DND-41 (cell line): ENCODE measurements at regions not wholly inside any gene's neighbourhood (a gene's known extent, or its start where the extent isn't known, plus 50 kb on each side); places are given as distances from the start of the nearest gene placed in this dataset.

Experiments used
- EZH2 ChIP-seq: IDR thresholded peaks from 3 replicates; pipeline ENCODE4 v1.6.1; 2012; ENCODE audit warnings: borderline replicate concordance, low read depth, mild to moderate bottlenecking, moderate library complexity, low read length, inconsistent platforms; ENCODE audit not compliant: severe bottlenecking
- TF ChIP-seq, protein P1 (sequence below): IDR thresholded peaks from 2 replicates; pipeline ENCODE4 v1.5.1; 2012; ENCODE audit warnings: borderline replicate concordance, low read length, moderate library complexity, mild to moderate bottlenecking; ENCODE audit not compliant: poor library complexity, severe bottlenecking; ENCODE audit errors: extremely low read depth

DNA sequence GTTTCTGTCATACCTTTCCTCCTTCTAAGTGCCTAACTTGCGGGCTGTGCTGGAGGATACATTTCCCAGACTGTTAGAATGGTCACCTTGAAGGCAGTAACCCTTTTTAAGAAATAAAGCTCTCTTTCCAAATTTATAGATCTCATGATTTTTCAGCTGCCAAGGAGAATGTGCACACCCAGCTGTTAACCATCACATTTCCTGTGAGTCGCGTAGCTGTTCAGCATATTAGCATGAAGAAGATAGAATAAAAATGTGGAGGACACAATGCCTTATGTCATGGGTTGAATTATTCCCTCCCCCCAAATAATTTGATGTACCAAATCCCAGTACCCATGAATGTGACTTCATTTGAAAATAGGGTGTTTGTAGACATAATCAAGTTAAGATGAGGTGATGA lies 729.4 kb downstream of the MTRR start:
- TF ChIP-seq, protein P1, sequence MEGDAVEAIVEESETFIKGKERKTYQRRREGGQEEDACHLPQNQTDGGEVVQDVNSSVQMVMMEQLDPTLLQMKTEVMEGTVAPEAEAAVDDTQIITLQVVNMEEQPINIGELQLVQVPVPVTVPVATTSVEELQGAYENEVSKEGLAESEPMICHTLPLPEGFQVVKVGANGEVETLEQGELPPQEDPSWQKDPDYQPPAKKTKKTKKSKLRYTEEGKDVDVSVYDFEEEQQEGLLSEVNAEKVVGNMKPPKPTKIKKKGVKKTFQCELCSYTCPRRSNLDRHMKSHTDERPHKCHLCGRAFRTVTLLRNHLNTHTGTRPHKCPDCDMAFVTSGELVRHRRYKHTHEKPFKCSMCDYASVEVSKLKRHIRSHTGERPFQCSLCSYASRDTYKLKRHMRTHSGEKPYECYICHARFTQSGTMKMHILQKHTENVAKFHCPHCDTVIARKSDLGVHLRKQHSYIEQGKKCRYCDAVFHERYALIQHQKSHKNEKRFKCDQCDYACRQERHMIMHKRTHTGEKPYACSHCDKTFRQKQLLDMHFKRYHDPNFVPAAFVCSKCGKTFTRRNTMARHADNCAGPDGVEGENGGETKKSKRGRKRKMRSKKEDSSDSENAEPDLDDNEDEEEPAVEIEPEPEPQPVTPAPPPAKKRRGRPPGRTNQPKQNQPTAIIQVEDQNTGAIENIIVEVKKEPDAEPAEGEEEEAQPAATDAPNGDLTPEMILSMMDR: no peak
- no peak for TF ChIP-seq EZH2
